Uterus (tissue), 3 donors: ENCODE measurements at regions not wholly inside any gene's neighbourhood (a gene's known extent, or its start where the extent isn't known, plus 50 kb on each side); places are given as distances from the start of the nearest gene placed in this dataset.
"Not testable (repeated sequence)": the region's sequence is repeated elsewhere in the genome, so short reads cannot be mapped to it uniquely, and the experiment has no call there.

Experiments used
- DNase-seq, 2 donors: peaks; one replicate each; pipeline ENCODE4 v3.0.0-alpha.2; 2019 to 2020
- H3K27ac ChIP-seq, 2 donors: fragments of 200-600 bp; sonication (generic); 1 replicate in 1 of 2; 2 replicates in 1 of 2; pipeline ENCODE4 v1.5.1; 2016 to 2018
- H3K27me3 ChIP-seq, 2 donors: fragments of 200-600 bp; sonication (generic); one replicate each; pipeline ENCODE4 v1.5.1; 2018 to 2019; ENCODE audit warnings: control low read depth in 1 of 2
- H3K36me3 ChIP-seq, 2 donors: fragments of 200-600 bp; sonication (generic); one replicate each; pipeline ENCODE4 v1.5.1; 2019; ENCODE audit warnings: control low read depth in 1 of 2
- H3K4me1 ChIP-seq, 2 donors: fragments of 200-600 bp; sonication (generic); one replicate each; pipeline ENCODE4 v1.5.1; 2018 to 2019; ENCODE audit warnings: control low read depth in 1 of 2
- H3K4me3 ChIP-seq, 2 donors: fragments of 200-600 bp; sonication (generic); 1 replicate in 1 of 2; 2 replicates in 1 of 2; pipeline ENCODE4 v1.5.1; 2018 to 2019; ENCODE audit warnings: mild to moderate bottlenecking in 1 of 2
- H3K9me3 ChIP-seq, 2 donors: fragments of 200-600 bp; sonication (generic); one replicate each; pipeline ENCODE4 v1.5.1; 2019; ENCODE audit warnings: control low read depth in 1 of 2
- CTCF ChIP-seq, 4 experiments: fragments of 200-600 bp in 2 of 4; fragments of 450-650 bp in 2 of 4; sonication (generic) in 2 of 4; IDR thresholded peaks; one replicate each; pipeline ENCODE4 v1.5.1; 2016 to 2019; ENCODE audit warnings: antibody characterized with exemption in 4 of 4, mild to moderate bottlenecking in 2 of 4, moderate library complexity in 1 of 4
- POLR2A ChIP-seq, 2 donors: fragments of 450-650 bp; IDR thresholded peaks; one replicate each; pipeline ENCODE4 v1.6.1; 2016; ENCODE audit warnings: antibody characterized with exemption in 2 of 2, mild to moderate bottlenecking in 1 of 2, moderate library complexity in 1 of 2
- intact Hi-C: fragments of 100-400 bp; cut with DNase I; formaldehyde crosslinking; loops from one replicate; pipeline ENCODE4 v1.15.1; 2023; ENCODE audit warnings: low total_unique reads
- donor health status: DM: yes; HTN: yes; CAD: no.

GRCh38 chr5:92613546-92613945, 967.5 kb downstream of the NR2F1-AS1 start:
- Histone ChIP-seq H3K27ac (no peak overlapping the region), H3K4me3 (no peak overlapping the region), H3K4me1 (no peaks in the 10 kb centered on the region), H3K9me3 (no peaks in the 10 kb centered on the region), H3K36me3 (no peaks in the 10 kb centered on the region), H3K27me3 (no peaks in the 10 kb centered on the region)
- TF ChIP-seq POLR2A (IDR thresholded peaks at IDR 0.05) (no peak), CTCF (IDR thresholded peaks at IDR 0.05) (no peak)
- no peak for DNase-seq
- intact Hi-C loops, result no loop called here

GRCh38 chr5:92610435-92610834, 970.6 kb downstream of the NR2F1-AS1 start:
- intact Hi-C loops, H3K9me3 ChIP-seq, H3K36me3 ChIP-seq, H3K4me3 ChIP-seq, H3K27ac ChIP-seq, H3K4me1 ChIP-seq, DNase-seq, H3K27me3 ChIP-seq: not testable (repeated sequence)

- Histone ChIP-seq H3K9me3 (no peaks in the 10 kb centered on the region), H3K27me3 (no peaks in the 10 kb centered on the region), H3K4me3 (no peak overlapping the region), H3K4me1 (no peaks in the 10 kb centered on the region), H3K36me3 (no peaks in the 10 kb centered on the region), H3K27ac (no peak overlapping the region)
- TF ChIP-seq POLR2A (IDR thresholded peaks at IDR 0.05), result no peak
- no peak for TF ChIP-seq CTCF (IDR thresholded peaks at IDR 0.05)
- DNase-seq, result no peak
- intact Hi-C loops, result no loop called here
These were observed 975.4 kb downstream of the NR2F1-AS1 start for GRCh38 chr5:92605591-92605990.

GRCh38 chr5:92599217-92599810, 981.7 kb downstream of the NR2F1-AS1 start:
- Histone ChIP-seq H3K4me1 (no peaks in the 10 kb centered on the region), H3K27ac (no peak overlapping the region), H3K4me3 (no peak overlapping the region), H3K9me3 (no peaks in the 10 kb centered on the region), H3K36me3 (no peaks in the 10 kb centered on the region), H3K27me3 (no peaks in the 10 kb centered on the region)
- intact Hi-C loops, result no loop called here
- no peak for DNase-seq
- TF ChIP-seq POLR2A (IDR thresholded peaks at IDR 0.05) (no peak), CTCF (IDR thresholded peaks at IDR 0.05) (no peak)

- Histone ChIP-seq H3K27me3 (no peaks in the 10 kb centered on the region), H3K4me3 (no peak overlapping the region), H3K27ac (no peak overlapping the region), H3K9me3 (no peaks in the 10 kb centered on the region), H3K36me3 (no peaks in the 10 kb centered on the region), H3K4me1 (no peaks in the 10 kb centered on the region)
- no peak for TF ChIP-seq POLR2A (IDR thresholded peaks at IDR 0.05)
- TF ChIP-seq CTCF (IDR thresholded peaks at IDR 0.05), result no peak
- DNase-seq, result no peak
- intact Hi-C loops, result no loop called here
These were observed 987.0 kb downstream of the NR2F1-AS1 start for GRCh38 chr5:92594031-92594430.

GRCh38 chr5:92588876-92589275, 992.1 kb downstream of the NR2F1-AS1 start:
- Histone ChIP-seq H3K9me3 (no peaks in the 10 kb centered on the region), H3K4me1 (no peaks in the 10 kb centered on the region), H3K4me3 (no peak overlapping the region), H3K27ac (no peak overlapping the region), H3K36me3 (no peaks in the 10 kb centered on the region), H3K27me3 (no peaks in the 10 kb centered on the region)
- TF ChIP-seq POLR2A (IDR thresholded peaks at IDR 0.05) (no peak), CTCF (IDR thresholded peaks at IDR 0.05) (no peak)
- intact Hi-C loops, result no loop called here
- DNase-seq, result no peak
